OCI-LY3 (cell line): ENCODE measurements at regions not wholly inside any gene's neighbourhood (a gene's known extent, or its start where the extent isn't known, plus 50 kb on each side); places are given as distances from the start of the nearest gene placed in this dataset.

Experiments
- EZH2phosphoT487 ChIP-seq: fragments of 200-600 bp; shearing (Covaris generic); IDR thresholded peaks from 2 replicates; pipeline ENCODE4 v1.6.1; 2018; ENCODE audit warnings: antibody characterized with exemption, mixed run types, low read depth
- TF ChIP-seq, protein P1 (sequence below): fragments of 200-600, 300-600 bp; sonication (generic); IDR thresholded peaks from 2 replicates; pipeline ENCODE4 v1.5.1; 2014; ENCODE audit warnings: antibody characterized with exemption, low read length, low read depth

GRCh38 chr15:60101416-60101815 is 97.3 kb downstream of the FOXB1 start:
- TF ChIP-seq, protein P1, sequence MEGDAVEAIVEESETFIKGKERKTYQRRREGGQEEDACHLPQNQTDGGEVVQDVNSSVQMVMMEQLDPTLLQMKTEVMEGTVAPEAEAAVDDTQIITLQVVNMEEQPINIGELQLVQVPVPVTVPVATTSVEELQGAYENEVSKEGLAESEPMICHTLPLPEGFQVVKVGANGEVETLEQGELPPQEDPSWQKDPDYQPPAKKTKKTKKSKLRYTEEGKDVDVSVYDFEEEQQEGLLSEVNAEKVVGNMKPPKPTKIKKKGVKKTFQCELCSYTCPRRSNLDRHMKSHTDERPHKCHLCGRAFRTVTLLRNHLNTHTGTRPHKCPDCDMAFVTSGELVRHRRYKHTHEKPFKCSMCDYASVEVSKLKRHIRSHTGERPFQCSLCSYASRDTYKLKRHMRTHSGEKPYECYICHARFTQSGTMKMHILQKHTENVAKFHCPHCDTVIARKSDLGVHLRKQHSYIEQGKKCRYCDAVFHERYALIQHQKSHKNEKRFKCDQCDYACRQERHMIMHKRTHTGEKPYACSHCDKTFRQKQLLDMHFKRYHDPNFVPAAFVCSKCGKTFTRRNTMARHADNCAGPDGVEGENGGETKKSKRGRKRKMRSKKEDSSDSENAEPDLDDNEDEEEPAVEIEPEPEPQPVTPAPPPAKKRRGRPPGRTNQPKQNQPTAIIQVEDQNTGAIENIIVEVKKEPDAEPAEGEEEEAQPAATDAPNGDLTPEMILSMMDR, result no peak
- no peak for TF ChIP-seq EZH2phosphoT487
